GM18526 (cell line): ENCODE measurements at regions not wholly inside any gene's neighbourhood (a gene's known extent, or its start where the extent isn't known, plus 50 kb on each side); places are given as distances from the start of the nearest gene placed in this dataset.

Experiments used
- POLR2A ChIP-seq: IDR thresholded peaks from 3 replicates; pipeline ENCODE4 v1.6.1; 2011; ENCODE audit not compliant: insufficient read length; ENCODE audit errors: extremely low read depth

DNA sequence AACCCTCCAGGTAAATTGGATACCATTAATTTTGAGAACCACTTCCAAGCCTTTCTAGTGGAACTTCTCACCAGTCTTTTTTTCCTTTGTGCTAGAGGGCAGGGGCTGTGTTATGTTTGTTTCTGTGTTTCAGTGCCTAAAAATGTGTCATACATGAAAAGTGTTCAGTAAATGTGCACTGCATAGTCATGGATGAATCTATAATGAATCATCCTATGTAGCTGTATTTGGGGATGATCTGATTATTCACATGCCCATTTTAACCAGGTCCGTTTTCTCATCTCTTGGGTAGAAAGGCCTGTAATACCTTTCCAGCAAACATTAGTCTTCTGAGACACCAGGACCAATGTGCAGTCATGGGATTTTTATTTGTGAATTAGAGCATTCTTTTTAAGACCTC lies 583.0 kb upstream of the GOLIM4 start:
- TF ChIP-seq POLR2A = no peak

DNA sequence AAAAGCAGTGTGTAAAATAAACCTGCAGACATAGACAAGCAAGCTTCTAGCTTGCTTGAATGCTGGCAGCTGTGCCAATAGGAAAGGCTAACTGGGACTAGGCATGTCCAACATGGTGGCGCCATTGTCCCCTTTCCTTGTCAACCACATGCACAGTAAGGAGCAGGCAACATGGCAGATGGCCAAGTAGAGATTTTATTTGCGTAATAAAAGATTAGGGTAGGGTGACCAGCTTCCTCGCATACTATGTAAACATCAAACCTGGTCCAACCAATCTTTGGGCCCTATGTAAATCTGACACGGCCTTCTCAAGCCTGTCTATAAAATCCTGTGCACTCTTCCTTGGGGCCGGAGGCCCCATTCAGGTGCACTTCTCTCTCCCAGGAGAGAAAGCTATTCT lies 575.4 kb upstream of the GOLIM4 start:
- no peak for TF ChIP-seq POLR2A

- TF ChIP-seq POLR2A = no peak
Measured at GRCh38 chr3:168659015-168659414, 563.3 kb upstream of the GOLIM4 start.

DNA sequence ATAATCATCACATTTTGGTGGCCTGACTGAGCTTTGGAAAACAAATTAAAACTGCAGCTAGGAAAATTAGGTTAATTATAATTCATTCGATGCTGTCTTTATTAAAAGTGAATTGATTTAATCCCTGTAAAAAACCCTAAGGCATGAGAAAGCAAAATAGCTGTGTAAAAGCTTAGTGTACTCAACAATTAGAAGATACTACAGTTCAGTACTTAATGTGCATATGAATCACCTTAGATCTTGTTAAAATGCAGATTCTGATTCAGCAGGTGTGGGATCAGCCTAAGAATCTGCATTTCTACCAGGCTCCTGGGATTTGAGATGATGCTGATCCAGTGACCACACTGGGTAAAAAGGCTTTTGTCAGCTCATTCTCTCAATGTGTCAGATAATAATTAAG lies 559.9 kb upstream of the GOLIM4 start:
- no peak for TF ChIP-seq POLR2A

GRCh38 chr3:168654700-168655099 lies 559.0 kb upstream of the GOLIM4 start:
- no peak for TF ChIP-seq POLR2A

- TF ChIP-seq POLR2A = no peak
Measured at GRCh38 chr3:168653255-168653654, 557.5 kb upstream of the GOLIM4 start.

- TF ChIP-seq POLR2A = no peak
Measured at GRCh38 chr3:168648321-168648720, 552.6 kb upstream of the GOLIM4 start.

GRCh38 chr3:168647582-168647981 lies 551.9 kb upstream of the GOLIM4 start:
- no peak for TF ChIP-seq POLR2A

- TF ChIP-seq POLR2A = no peak
Measured at GRCh38 chr3:168645180-168645579, 549.5 kb upstream of the GOLIM4 start.

- TF ChIP-seq POLR2A = no peak
Measured at GRCh38 chr3:168628549-168628948, 532.8 kb upstream of the GOLIM4 start.

DNA sequence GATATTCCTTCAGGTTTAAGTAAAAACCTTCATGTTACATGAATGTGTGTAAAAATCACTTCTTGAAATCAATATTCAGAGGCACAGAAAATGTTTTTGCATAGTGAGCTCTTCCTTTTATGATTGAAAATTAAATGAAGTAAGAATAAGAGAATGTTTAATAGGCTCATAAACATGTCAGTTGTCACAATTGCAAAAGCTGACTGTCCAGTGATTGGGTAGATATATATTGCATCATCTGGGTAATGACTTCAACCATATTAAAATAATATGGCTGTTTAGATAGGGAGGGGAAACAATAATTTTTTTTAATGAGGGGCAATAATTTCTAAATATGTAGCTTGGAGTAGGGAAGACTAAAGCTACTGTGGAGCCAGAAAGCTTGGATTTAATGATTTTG lies 529.8 kb upstream of the GOLIM4 start:
- TF ChIP-seq POLR2A = no peak

DNA sequence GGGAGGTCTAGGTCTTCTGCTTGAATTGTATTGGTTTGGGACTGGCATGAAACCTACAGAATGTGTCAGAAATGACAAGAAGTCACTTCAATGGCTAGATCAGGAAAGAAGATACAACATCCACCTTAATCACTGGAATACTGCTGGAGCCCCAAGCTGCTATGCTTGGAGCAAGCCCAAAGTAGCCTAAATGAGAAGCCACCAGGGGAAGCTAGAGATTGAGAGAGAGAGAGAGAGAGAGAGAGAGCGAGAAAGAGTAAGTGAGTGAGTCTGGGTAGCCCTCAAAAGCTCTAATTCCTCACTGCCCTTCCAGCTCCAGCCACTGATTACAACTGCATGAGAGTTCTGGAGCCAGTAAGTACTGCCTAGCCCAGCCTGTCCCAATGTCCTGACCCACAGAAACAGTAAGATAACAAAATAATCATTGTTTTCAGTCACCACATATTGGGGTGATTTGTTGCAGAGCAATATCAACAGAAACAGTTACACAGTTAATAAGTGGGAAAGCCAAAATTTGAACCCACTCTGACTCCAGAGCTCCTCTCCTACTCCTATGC lies 529.2 kb upstream of the GOLIM4 start:
- TF ChIP-seq POLR2A = no peak

- TF ChIP-seq POLR2A = no peak
Measured at GRCh38 chr3:168624195-168624594, 528.5 kb upstream of the GOLIM4 start.

DNA sequence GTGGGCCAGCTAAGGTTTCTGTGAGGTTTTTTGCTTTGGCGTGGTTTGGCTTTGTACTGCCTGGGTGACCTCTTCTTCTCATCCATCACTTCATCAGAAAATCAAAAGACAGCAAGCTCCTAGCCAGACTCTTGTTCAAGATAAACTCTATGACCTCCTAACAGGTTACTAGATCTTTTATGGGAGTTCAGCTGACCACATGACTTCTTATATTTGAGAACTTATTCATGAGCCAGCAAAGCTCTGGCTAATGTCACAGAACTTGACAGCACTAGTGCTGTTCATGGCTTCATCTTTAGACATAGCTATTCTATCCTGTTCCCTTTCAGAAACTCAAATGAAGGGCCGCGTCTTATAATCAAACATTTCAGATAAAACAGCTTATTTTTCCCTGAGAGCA lies 527.1 kb upstream of the GOLIM4 start:
- no peak for TF ChIP-seq POLR2A

DNA sequence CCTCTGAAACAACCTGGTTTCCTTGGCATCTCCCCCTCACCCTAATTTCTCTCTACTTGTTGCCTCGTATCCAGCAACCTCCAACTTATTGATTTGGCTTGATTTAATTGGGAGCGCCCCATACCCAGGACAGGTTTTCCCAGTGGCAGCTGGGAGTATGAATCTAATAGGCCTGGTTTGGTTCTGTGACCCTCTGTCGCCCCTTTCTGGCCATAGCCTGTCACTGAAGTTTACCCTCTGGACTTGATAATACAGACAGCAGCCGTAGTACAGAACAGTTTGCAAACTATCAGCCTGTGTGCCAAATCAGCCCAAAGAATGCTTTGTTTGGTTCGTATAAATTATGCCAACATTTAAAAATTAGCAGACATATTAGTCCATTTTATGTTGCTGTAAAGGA lies 525.1 kb upstream of the GOLIM4 start:
- no peak for TF ChIP-seq POLR2A

DNA sequence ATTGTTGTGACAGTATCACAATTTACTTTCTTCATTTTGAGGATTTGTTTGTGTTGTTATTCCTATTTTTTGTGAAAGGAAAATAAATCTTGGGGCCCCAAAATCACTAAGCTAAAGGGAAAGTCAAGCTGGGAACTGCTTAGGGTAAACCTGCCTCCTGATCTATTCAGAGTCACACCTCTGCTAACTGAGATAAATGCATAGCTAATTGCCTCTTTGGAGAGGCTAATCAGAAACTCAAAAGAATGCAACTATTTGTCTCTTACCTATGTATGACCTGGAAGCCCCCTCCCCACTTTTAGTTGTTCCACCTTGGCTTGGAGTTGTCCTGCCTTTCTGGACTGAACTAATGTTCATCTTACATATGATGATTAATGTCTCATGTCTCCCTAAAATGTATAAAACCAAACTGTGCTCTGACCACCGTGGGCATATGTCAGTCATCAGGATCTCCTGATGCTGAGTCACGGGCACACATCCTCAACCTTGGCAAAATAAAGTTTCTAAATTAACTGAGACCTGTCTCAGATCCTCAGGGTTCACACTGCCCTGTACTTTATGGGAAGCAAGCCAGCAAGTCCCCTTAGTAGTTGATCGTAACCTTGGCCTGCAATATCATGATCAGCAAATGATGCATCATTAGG lies 523.2 kb upstream of the GOLIM4 start:
- no peak for TF ChIP-seq POLR2A

DNA sequence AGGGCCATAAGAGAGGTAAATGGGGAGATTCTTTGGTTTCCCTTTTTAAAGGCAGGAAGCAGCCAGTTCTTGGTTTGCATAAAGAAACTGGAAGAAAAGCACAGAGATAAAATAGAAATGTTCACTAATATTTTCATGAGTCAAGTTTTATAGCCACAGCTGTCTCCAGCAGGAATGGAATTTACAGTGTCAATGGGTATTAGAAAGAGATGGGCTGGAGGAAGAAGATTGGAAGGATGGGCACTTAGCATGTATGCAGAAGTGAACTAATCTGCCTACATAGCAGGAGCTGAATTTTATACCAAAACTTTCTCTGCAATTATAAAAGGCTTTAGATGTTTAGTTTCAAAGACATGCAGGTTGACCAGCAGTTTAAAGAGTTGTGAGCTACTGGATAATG lies 521.9 kb upstream of the GOLIM4 start:
- TF ChIP-seq POLR2A = no peak

DNA sequence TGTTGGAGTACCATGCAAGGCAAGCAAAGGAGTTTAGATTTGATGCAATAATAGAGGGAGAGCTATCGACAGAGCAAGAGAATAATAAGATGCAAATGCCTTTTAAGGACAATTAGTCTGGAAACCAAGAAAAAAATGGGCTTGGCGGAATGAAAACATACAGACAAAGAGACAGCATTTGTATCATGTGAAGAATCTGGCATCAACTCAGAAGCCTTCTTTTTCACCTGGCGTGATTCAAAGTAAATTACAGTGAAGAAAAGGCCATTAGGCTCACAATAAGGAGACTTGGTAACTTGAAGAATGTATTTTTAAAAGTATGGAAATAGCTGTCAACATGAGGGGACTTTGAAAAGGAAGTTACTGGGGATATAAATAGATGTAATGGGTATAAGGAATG lies 521.2 kb upstream of the GOLIM4 start:
- TF ChIP-seq POLR2A = no peak

DNA sequence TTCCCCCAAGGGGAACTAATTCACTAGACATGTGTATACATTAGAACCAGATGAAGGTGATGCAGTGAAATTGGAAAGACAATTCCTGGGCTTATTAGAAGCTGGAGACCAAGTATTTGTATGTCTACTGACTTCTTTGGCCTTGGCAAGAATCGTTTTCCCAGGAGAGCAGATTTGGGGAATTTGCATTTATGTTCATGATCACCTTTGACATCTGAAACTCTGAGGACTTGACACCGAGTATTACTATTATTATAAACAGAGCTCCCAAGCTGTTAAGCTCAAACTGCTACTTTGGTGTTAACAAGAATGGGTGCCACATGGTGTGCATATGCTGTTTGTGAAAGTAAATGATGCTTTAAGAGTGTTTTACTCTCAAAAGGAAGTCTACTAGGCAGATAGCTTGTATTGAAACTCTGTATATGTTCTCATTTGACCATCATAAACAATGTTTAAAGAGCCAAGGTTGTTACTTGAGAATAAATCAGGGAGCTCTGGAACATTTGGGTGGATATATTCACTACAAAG lies 519.8 kb upstream of the GOLIM4 start:
- no peak for TF ChIP-seq POLR2A
